Fibroblast of gingiva (primary cell): ENCODE measurements at regions not wholly inside any gene's neighbourhood (a gene's known extent, or its start where the extent isn't known, plus 50 kb on each side); places are given as distances from the start of the nearest gene placed in this dataset.
"Not testable (repeated sequence)": the region's sequence is repeated elsewhere in the genome, so short reads cannot be mapped to it uniquely, and the experiment has no call there.

Experiments used
- DNase-seq: peaks from one replicate; pipeline ENCODE4 v3.0.0-alpha.2; 2011; ENCODE audit warnings: low read depth

GRCh38 chr17:70375406-70375805 is 206.1 kb downstream of the KCNJ2 start:
- DNase-seq, result no peak

GRCh38 chr17:70375813-70376770 is 206.8 kb downstream of the KCNJ2 start:
- DNase-seq, result no peak

GRCh38 chr17:70377654-70378053 is 208.3 kb downstream of the KCNJ2 start:
- DNase-seq, result no peak

- no peak for DNase-seq
Measured at GRCh38 chr17:70378076-70378475, 208.7 kb downstream of the KCNJ2 start.

GRCh38 chr17:70379945-70380344 is 210.6 kb downstream of the KCNJ2 start:
- no peak for DNase-seq

GRCh38 chr17:70381916-70382315 is 212.6 kb downstream of the KCNJ2 start:
- not testable (repeated sequence) for DNase-seq

- DNase-seq, result no peak
Measured at GRCh38 chr17:70388326-70388725, 219.0 kb downstream of the KCNJ2 start.

GRCh38 chr17:70389232-70389757 is 220.0 kb downstream of the KCNJ2 start:
- not testable (repeated sequence) for DNase-seq

GRCh38 chr17:70390049-70390448 is 220.7 kb downstream of the KCNJ2 start:
- DNase-seq, result no peak

- DNase-seq, result no peak
Measured at GRCh38 chr17:70394473-70395232, 225.3 kb downstream of the KCNJ2 start.

GRCh38 chr17:70405492-70406220 is 236.3 kb downstream of the KCNJ2 start:
- DNase-seq, result peak; percentile 92

- DNase-seq, result peak; percentile 15
Measured at GRCh38 chr17:70407506-70407905, 238.2 kb downstream of the KCNJ2 start.

- DNase-seq, result no peak
Measured at GRCh38 chr17:70408768-70409167, 239.4 kb downstream of the KCNJ2 start.

- DNase-seq, result no peak
Measured at GRCh38 chr17:70414300-70414699, 245.0 kb downstream of the KCNJ2 start.

GRCh38 chr17:70420861-70421445 is 251.6 kb downstream of the KCNJ2 start:
- no peak for DNase-seq

GRCh38 chr17:70422862-70423261 is 253.5 kb downstream of the KCNJ2 start:
- DNase-seq, result no peak

GRCh38 chr17:70423562-70423961 is 254.2 kb downstream of the KCNJ2 start:
- DNase-seq, result no peak

- DNase-seq, result no peak
Measured at GRCh38 chr17:70426752-70427151, 257.4 kb downstream of the KCNJ2 start.

- no peak for DNase-seq
Measured at GRCh38 chr17:70434536-70435490, 265.5 kb downstream of the KCNJ2 start.

- no peak for DNase-seq
Measured at GRCh38 chr17:70437656-70438055, 268.3 kb downstream of the KCNJ2 start.

GRCh38 chr17:70446446-70446845 is 277.1 kb downstream of the KCNJ2 start:
- DNase-seq, result no peak
